ENCODE measurements at regions not wholly inside any gene's neighbourhood (a gene's known extent, or its start where the extent isn't known, plus 50 kb on each side); places are given as distances from the start of the nearest gene placed in this dataset.

DNA sequence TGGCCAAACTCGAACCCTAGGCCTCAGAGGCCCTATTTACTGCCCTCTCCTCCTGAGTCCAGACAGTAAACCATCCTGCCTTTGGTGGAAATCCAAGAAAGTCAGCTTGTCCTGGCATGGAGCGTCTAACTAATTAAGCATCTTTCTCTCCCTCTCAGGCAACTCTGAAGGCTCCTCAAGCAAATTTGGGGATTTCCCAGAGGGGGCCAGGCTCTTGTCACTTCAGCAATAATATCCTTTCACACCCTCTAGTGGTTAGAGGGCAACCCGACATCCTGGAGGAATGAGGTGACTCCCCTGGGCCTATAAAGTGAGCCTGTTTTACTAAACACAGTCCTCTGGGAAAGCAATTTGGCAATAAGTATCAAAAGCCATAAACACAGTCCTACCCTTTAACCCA lies 60.4 kb downstream of the NOG start:
- TF ChIP-seq POLR2A (IDR thresholded peaks at IDR 0.05), result no peak
- TF ChIP-seq, protein P1, sequence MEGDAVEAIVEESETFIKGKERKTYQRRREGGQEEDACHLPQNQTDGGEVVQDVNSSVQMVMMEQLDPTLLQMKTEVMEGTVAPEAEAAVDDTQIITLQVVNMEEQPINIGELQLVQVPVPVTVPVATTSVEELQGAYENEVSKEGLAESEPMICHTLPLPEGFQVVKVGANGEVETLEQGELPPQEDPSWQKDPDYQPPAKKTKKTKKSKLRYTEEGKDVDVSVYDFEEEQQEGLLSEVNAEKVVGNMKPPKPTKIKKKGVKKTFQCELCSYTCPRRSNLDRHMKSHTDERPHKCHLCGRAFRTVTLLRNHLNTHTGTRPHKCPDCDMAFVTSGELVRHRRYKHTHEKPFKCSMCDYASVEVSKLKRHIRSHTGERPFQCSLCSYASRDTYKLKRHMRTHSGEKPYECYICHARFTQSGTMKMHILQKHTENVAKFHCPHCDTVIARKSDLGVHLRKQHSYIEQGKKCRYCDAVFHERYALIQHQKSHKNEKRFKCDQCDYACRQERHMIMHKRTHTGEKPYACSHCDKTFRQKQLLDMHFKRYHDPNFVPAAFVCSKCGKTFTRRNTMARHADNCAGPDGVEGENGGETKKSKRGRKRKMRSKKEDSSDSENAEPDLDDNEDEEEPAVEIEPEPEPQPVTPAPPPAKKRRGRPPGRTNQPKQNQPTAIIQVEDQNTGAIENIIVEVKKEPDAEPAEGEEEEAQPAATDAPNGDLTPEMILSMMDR (IDR thresholded peaks at IDR 0.05), result peak in 2 of 7 experiments; percentile 12 to 13

Data from body of pancreas (tissue), 4 donors.